DOHH2 (cell line): ENCODE measurements at regions not wholly inside any gene's neighbourhood (a gene's known extent, or its start where the extent isn't known, plus 50 kb on each side); places are given as distances from the start of the nearest gene placed in this dataset.

Experiments used
- CTCF ChIP-seq: fragments of 200-600 bp; sonication (generic); IDR thresholded peaks from one replicate; pipeline ENCODE4 v1.5.1; 2014; ENCODE audit warnings: antibody characterized with exemption, mild to moderate bottlenecking, low read depth, low read length; ENCODE audit not compliant: poor library complexity, severe bottlenecking
- EZH2phosphoT487 ChIP-seq: fragments of 200-600 bp; sonication (generic); IDR thresholded peaks from 2 replicates; pipeline ENCODE4 v1.6.1; 2017; ENCODE audit warnings: borderline replicate concordance, mild to moderate bottlenecking, antibody characterized with exemption, low read length, moderate library complexity, mixed read lengths

- TF ChIP-seq CTCF, result no peak
- TF ChIP-seq EZH2phosphoT487, result no peak
These were observed 51.0 kb upstream of the PSD2 start for GRCh38 chr5:139744471-139745131.
